SK-N-SH (cell line): ENCODE measurements at regions not wholly inside any gene's neighbourhood (a gene's known extent, or its start where the extent isn't known, plus 50 kb on each side); places are given as distances from the start of the nearest gene placed in this dataset.

Source experiments
- CTCF ChIA-PET: fragments of 300-600, 350-600 bp; formaldehyde crosslinking; extraction: SDS; loops from one replicate; lab custom pipeline; 2021; lab: Yijun Ruan, JAX
- POLR2A ChIA-PET: fragments of 350-600 bp; sonication (Branson Sonifier 250); formaldehyde crosslinking; extraction: SDS; loops from one replicate; lab custom pipeline; 2020; ENCODE audit warnings: antibody characterized with exemption, inconsistent platforms; lab: Yijun Ruan, JAX
- DNase-seq: peaks from one replicate; pipeline ENCODE4 v3.0.0; 2012
- H2AFZ ChIP-seq: fragments of 200-600 bp; sonication (generic); 2 replicates; pipeline ENCODE4 v1.8.1; 2016; ENCODE audit warnings: antibody characterized with exemption, mild to moderate bottlenecking, low read depth
- H3F3A ChIP-seq: fragments of 200-600 bp; sonication (generic); replicated peaks from 2 replicates; pipeline ENCODE3; 2016; ENCODE audit warnings: antibody characterized with exemption, mild to moderate bottlenecking; ENCODE audit not compliant: insufficient read depth
- H3K27ac ChIP-seq, 2 experiments: fragments of 200-500 bp in 1 of 2; fragments of 200-600 bp in 1 of 2; sonication (Bioruptor generic) in 1 of 2; sonication (generic), shearing (Covaris generic) in 1 of 2; 2 replicates each; pipeline versions ENCODE4 v1.5.1 to v1.6.1; 2014 to 2016; ENCODE audit warnings: low read depth in 2 of 2, inconsistent platforms in 1 of 2, low read length in 1 of 2, mild to moderate bottlenecking in 1 of 2, mixed read lengths in 1 of 2
- H3K27me3 ChIP-seq: fragments of 200-600 bp; sonication (generic), shearing (Covaris generic); 2 replicates; pipeline ENCODE4 v1.6.1; 2016; ENCODE audit warnings: mixed run types; ENCODE audit not compliant: insufficient read depth
- H3K36me3 ChIP-seq, 2 experiments: fragments of 200-500 bp in 1 of 2; fragments of 200-600 bp in 1 of 2; sonication (Bioruptor generic) in 1 of 2; sonication (generic) in 1 of 2; replicated peaks in 1 of 2; 2 replicates each; pipeline versions ENCODE3 to v1.5.1; 2014 to 2016; ENCODE audit warnings: low read length in 1 of 2, mild to moderate bottlenecking in 1 of 2; ENCODE audit not compliant: insufficient read depth in 2 of 2, control insufficient read depth in 1 of 2
- H3K4me1 ChIP-seq, 2 experiments: fragments of 200-500 bp in 1 of 2; fragments of 200-600 bp in 1 of 2; sonication (Bioruptor generic) in 1 of 2; sonication (generic), shearing (Covaris generic) in 1 of 2; 2 replicates each; pipeline versions ENCODE4 v1.5.1 to v1.6.1; 2014 to 2016; ENCODE audit warnings: low read depth in 1 of 2, low read length in 1 of 2, mixed run types in 1 of 2; ENCODE audit not compliant: insufficient read depth in 2 of 2, control insufficient read depth in 1 of 2
- H3K4me2 ChIP-seq: fragments of 200-600 bp; sonication (generic), shearing (Covaris generic); 2 replicates; pipeline ENCODE4 v1.6.1; 2017; ENCODE audit warnings: mixed run types
- H3K4me3 ChIP-seq, 2 experiments: fragments of 200-500 bp in 1 of 2; fragments of 200-600 bp in 1 of 2; sonication (Bioruptor generic) in 1 of 2; sonication (generic), shearing (Covaris generic) in 1 of 2; 2 replicates each; pipeline versions ENCODE4 v1.5.1 to v1.8.1; 2014 to 2016; ENCODE audit warnings: low read depth in 2 of 2, inconsistent platforms in 1 of 2, low read length in 1 of 2, mild to moderate bottlenecking in 1 of 2, mixed read lengths in 1 of 2, moderate library complexity in 1 of 2
- H3K79me2 ChIP-seq: fragments of 200-600 bp; sonication (generic); 2 replicates; pipeline ENCODE4 v1.8.1; 2017; ENCODE audit warnings: mild to moderate bottlenecking; ENCODE audit not compliant: insufficient read depth
- H3K9ac ChIP-seq: fragments of 200-600 bp; sonication (generic); 2 replicates; pipeline ENCODE4 v1.6.1; 2017; ENCODE audit warnings: mixed run types
- H3K9me2 ChIP-seq: fragments of 200-600 bp; sonication (generic); 2 replicates; pipeline ENCODE4 v1.6.1; 2017; ENCODE audit warnings: mixed run types
- H3K9me3 ChIP-seq: fragments of 200-600 bp; sonication (generic); 2 replicates; pipeline ENCODE4 v1.6.1; 2017; ENCODE audit warnings: mixed run types, mild to moderate bottlenecking, moderate library complexity
- H4K20me1 ChIP-seq: fragments of 200-600 bp; sonication (generic); 2 replicates; pipeline ENCODE4 v1.6.1; 2017; ENCODE audit warnings: mild to moderate bottlenecking, mixed run types; ENCODE audit not compliant: insufficient read depth
- CHD2 ChIP-seq: fragments of 150-350 bp; IDR thresholded peaks from 2 replicates; pipeline ENCODE4 v1.6.1; 2018; ENCODE audit warnings: low read length; ENCODE audit not compliant: partially characterized antibody
- CTCF ChIP-seq: fragments of 200-600 bp; sonication (generic); IDR thresholded peaks from 2 replicates; pipeline ENCODE4 v1.6.1; 2017; ENCODE audit warnings: antibody characterized with exemption, mild to moderate bottlenecking, moderate library complexity
- EZH2phosphoT487 ChIP-seq: fragments of 200-600 bp; sonication (generic); IDR thresholded peaks from 2 replicates; pipeline ENCODE4 v1.6.1; 2017; ENCODE audit warnings: low read depth, mixed run types, mild to moderate bottlenecking, antibody characterized with exemption, moderate library complexity, borderline replicate concordance
- FOXM1 ChIP-seq: IDR thresholded peaks from 2 replicates; pipeline ENCODE4 v1.4.0; 2012; ENCODE audit warnings: low read depth, mild to moderate bottlenecking
- GABPA ChIP-seq: IDR thresholded peaks from 2 replicates; pipeline ENCODE4 v1.4.0; 2012; ENCODE audit warnings: low read depth, mild to moderate bottlenecking
- IRF3 ChIP-seq: fragments of 150-350 bp; IDR thresholded peaks from 2 replicates; pipeline ENCODE4 v1.6.1; 2016; ENCODE audit warnings: mild to moderate bottlenecking, low read depth, low read length
- JUND ChIP-seq: IDR thresholded peaks from 2 replicates; pipeline ENCODE4 v1.4.0; 2012
- MEF2A ChIP-seq: IDR thresholded peaks from 2 replicates; pipeline ENCODE4 v1.4.0; 2012; ENCODE audit warnings: low read depth, borderline replicate concordance
- NFIC ChIP-seq: IDR thresholded peaks from 2 replicates; pipeline ENCODE4 v1.4.0; 2012; ENCODE audit warnings: borderline replicate concordance
- NRF1 ChIP-seq: IDR thresholded peaks from 2 replicates; pipeline ENCODE4 v1.6.1; 2012; ENCODE audit warnings: low read depth, mild to moderate bottlenecking, low read length
- PBX3 ChIP-seq: IDR thresholded peaks from 2 replicates; pipeline ENCODE4; 2012
- POLR2AphosphoS5 ChIP-seq: IDR thresholded peaks from 2 replicates; pipeline ENCODE4 v1.6.1; 2012; ENCODE audit warnings: low read depth, low read length
- RCOR1 ChIP-seq: fragments of 150-350 bp; IDR thresholded peaks from 2 replicates; pipeline ENCODE4 v1.6.1; 2017; ENCODE audit warnings: antibody characterized with exemption, low read length
- RFX5 ChIP-seq: IDR thresholded peaks from 2 replicates; pipeline ENCODE4 v1.6.1; 2012; ENCODE audit warnings: mild to moderate bottlenecking, improper control_type of control experiment, low read length
- RXRA ChIP-seq: IDR thresholded peaks from 2 replicates; pipeline ENCODE4 v1.4.0; 2012; ENCODE audit warnings: low read depth, mild to moderate bottlenecking, borderline replicate concordance
- SIN3A ChIP-seq: IDR thresholded peaks from 2 replicates; pipeline ENCODE4 v1.6.1; 2012; ENCODE audit warnings: low read depth, mild to moderate bottlenecking, low read length, moderate library complexity, borderline replicate concordance
- SMC3 ChIP-seq: IDR thresholded peaks from 2 replicates; pipeline ENCODE4 v1.6.1; 2012; ENCODE audit warnings: low read depth, low read length, improper control_type of control experiment
- TAF1 ChIP-seq: IDR thresholded peaks from 2 replicates; pipeline ENCODE4 v1.6.1; 2012; ENCODE audit warnings: low read depth, mild to moderate bottlenecking, low read length, moderate library complexity, borderline replicate concordance
- TCF12 ChIP-seq: IDR thresholded peaks from 2 replicates; pipeline ENCODE4 v1.4.0; 2012
- TEAD4 ChIP-seq: IDR thresholded peaks from 2 replicates; pipeline ENCODE4 v1.4.0; 2012; ENCODE audit warnings: mild to moderate bottlenecking, borderline replicate concordance; ENCODE audit not compliant: insufficient read depth
- YY1 ChIP-seq: IDR thresholded peaks from 2 replicates; pipeline ENCODE4 v1.4.0; 2012; ENCODE audit warnings: low read depth, mild to moderate bottlenecking
- WGBS: methylation state at CpG from one replicate; pipeline ENCODE4 v1.1.6; 2017; ENCODE audit warnings: low lambda C conversion rate; 5-methylcytosine and 5-hydroxymethylcytosine counted together
- TF ChIP-seq, protein P1 (sequence below): IDR thresholded peaks from 2 replicates; pipeline ENCODE4 v1.4.0; 2012; ENCODE audit warnings: low read depth
- TF ChIP-seq, protein P2 (sequence below): IDR thresholded peaks from 2 replicates; pipeline ENCODE4 v1.4.0; 2012; ENCODE audit warnings: low read depth, borderline replicate concordance

GRCh38 chr2:205937211-205937610 lies 148.8 kb downstream of the INO80D start:
- Histone ChIP-seq H3K79me2 (no peaks in the 10 kb centered on the region), H3K9me2 (no peaks in the 10 kb centered on the region), H3K9me3 (no peaks in the 10 kb centered on the region), H3F3A (no peaks in the 10 kb centered on the region), H3K9ac (no peak overlapping the region), H3K4me2 (no peak overlapping the region), H3K27me3 (no peaks in the 10 kb centered on the region), H4K20me1 (no peaks in the 10 kb centered on the region), H3K4me3 (no peak overlapping the region), H3K36me3 (no peaks in the 10 kb centered on the region), H2AFZ (no peak overlapping the region), H3K27ac (no peak overlapping the region), H3K4me1 (no peaks in the 10 kb centered on the region)
- POLR2A ChIA-PET = no interaction called here
- CTCF ChIA-PET = interaction anchor here (1.1 to 4.8 kb wide), 5 partner anchors 10 to 163 kb away, joined by 3 to 45 read pairs (median 3); no protein-coding TSS in a partner anchor
- DNase-seq = no peak
- WGBS = 100% methylated on average over 1 of the region's 1 CpG
- no peak for TF ChIP-seq TCF12
- TF ChIP-seq SIN3A = no peak
- no peak for TF ChIP-seq IRF3
- TF ChIP-seq FOXM1 = no peak
- TF ChIP-seq RCOR1 = no peak
- TF ChIP-seq EZH2phosphoT487 = no peak
- no peak for TF ChIP-seq MEF2A
- no peak for TF ChIP-seq TAF1
- no peak for TF ChIP-seq CHD2
- TF ChIP-seq NRF1 = no peak
- TF ChIP-seq RFX5 = no peak

DNA sequence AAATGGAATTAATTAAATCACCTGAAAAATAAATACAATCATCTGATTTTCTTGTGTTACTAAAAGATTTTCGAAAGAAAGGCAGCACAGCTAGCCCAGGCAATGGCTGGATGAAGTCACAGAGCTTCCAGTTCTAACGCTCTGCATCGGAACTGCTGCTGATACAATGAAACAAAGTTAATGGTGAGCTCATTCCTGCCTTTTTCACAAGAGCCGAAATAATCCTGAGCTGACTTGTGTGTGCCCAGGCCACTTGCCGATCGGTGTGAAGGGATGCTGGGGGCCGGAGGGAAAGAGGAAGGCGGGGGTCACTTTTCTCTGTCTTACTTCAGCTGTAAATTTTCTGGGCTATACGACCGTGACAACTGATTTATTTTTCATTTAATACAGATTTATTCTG lies 149.5 kb downstream of the INO80D start:
- Histone ChIP-seq H3K4me2 (no peak overlapping the region), H3K4me1 (no peaks in the 10 kb centered on the region), H3K4me3 (no peak overlapping the region), H2AFZ (no peak overlapping the region), H3F3A (no peaks in the 10 kb centered on the region), H3K27ac (no peak overlapping the region), H4K20me1 (no peaks in the 10 kb centered on the region), H3K79me2 (no peaks in the 10 kb centered on the region), H3K9ac (no peak overlapping the region), H3K9me3 (no peaks in the 10 kb centered on the region), H3K36me3 (no peaks in the 10 kb centered on the region), H3K9me2 (no peaks in the 10 kb centered on the region), H3K27me3 (no peaks in the 10 kb centered on the region)
- 71% methylated on average over 10 of the region's 10 CpGs for WGBS
- ChIA-PET CTCF (interaction anchor here (0.9 to 4.8 kb wide), 5 partner anchors 11 to 162 kb away, joined by 3 to 45 read pairs (median 3); no protein-coding TSS in a partner anchor), POLR2A (no interaction called here)
- no peak for DNase-seq
- TF ChIP-seq CHD2 (no peak), SMC3 (no peak), YY1 (no peak), GABPA (no peak), MEF2A (no peak), CTCF (no peak), JUND (no peak), RXRA (no peak), TEAD4 (no peak), IRF3 (no peak), NFIC (no peak), PBX3 (no peak), POLR2AphosphoS5 (no peak)
- TF ChIP-seq, protein P1, sequence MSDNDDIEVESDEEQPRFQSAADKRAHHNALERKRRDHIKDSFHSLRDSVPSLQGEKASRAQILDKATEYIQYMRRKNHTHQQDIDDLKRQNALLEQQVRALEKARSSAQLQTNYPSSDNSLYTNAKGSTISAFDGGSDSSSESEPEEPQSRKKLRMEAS = no peak
- TF ChIP-seq, protein P2, sequence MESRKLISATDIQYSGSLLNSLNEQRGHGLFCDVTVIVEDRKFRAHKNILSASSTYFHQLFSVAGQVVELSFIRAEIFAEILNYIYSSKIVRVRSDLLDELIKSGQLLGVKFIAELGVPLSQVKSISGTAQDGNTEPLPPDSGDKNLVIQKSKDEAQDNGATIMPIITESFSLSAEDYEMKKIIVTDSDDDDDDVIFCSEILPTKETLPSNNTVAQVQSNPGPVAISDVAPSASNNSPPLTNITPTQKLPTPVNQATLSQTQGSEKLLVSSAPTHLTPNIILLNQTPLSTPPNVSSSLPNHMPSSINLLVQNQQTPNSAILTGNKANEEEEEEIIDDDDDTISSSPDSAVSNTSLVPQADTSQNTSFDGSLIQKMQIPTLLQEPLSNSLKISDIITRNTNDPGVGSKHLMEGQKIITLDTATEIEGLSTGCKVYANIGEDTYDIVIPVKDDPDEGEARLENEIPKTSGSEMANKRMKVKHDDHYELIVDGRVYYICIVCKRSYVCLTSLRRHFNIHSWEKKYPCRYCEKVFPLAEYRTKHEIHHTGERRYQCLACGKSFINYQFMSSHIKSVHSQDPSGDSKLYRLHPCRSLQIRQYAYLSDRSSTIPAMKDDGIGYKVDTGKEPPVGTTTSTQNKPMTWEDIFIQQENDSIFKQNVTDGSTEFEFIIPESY = no peak
